ENCODE measurements at regions not wholly inside any gene's neighbourhood (a gene's known extent, or its start where the extent isn't known, plus 50 kb on each side); places are given as distances from the start of the nearest gene placed in this dataset.

DNA sequence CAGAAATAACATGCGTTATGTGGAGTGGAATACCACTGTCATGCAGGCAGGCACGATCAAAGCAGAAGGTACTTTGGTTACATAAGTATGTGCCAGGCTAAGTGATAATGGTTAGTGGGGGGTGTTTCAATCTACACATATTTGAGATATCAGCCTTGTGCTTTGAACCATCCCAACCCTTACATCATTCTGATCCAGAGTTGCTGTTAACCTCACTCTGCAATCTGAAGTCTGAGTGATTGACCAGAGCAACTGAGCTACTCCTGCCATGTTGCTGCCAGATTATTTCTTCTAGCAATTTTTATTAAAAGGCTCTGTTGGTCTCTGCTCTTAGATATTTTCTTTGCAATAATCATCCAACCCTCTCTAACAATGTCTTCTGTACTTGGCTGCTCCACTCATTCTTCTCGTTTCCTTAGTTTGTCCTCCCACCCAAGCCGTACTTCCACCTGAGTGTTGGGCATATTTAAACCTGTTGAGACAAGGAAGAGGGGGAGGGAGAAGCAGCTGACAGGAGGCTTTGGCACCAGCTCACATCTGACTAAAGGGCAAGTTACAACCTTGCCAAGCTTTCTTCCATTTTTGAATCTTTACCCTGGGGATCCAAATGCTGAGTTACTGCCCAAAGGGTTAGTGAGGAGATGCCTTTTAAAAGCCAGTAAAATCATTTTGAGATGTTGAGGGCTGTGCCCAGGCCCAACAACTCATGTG lies 114.1 kb upstream of the SESN3 start (continued):
- TF ChIP-seq, protein P1, sequence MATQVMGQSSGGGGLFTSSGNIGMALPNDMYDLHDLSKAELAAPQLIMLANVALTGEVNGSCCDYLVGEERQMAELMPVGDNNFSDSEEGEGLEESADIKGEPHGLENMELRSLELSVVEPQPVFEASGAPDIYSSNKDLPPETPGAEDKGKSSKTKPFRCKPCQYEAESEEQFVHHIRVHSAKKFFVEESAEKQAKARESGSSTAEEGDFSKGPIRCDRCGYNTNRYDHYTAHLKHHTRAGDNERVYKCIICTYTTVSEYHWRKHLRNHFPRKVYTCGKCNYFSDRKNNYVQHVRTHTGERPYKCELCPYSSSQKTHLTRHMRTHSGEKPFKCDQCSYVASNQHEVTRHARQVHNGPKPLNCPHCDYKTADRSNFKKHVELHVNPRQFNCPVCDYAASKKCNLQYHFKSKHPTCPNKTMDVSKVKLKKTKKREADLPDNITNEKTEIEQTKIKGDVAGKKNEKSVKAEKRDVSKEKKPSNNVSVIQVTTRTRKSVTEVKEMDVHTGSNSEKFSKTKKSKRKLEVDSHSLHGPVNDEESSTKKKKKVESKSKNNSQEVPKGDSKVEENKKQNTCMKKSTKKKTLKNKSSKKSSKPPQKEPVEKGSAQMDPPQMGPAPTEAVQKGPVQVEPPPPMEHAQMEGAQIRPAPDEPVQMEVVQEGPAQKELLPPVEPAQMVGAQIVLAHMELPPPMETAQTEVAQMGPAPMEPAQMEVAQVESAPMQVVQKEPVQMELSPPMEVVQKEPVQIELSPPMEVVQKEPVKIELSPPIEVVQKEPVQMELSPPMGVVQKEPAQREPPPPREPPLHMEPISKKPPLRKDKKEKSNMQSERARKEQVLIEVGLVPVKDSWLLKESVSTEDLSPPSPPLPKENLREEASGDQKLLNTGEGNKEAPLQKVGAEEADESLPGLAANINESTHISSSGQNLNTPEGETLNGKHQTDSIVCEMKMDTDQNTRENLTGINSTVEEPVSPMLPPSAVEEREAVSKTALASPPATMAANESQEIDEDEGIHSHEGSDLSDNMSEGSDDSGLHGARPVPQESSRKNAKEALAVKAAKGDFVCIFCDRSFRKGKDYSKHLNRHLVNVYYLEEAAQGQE (IDR thresholded peaks at IDR 0.05; ENCODE audit: low read depth) = no peak
- no peak for TF ChIP-seq RAD21 (IDR thresholded peaks at IDR 0.05; ENCODE audit: low read depth)

DNA sequence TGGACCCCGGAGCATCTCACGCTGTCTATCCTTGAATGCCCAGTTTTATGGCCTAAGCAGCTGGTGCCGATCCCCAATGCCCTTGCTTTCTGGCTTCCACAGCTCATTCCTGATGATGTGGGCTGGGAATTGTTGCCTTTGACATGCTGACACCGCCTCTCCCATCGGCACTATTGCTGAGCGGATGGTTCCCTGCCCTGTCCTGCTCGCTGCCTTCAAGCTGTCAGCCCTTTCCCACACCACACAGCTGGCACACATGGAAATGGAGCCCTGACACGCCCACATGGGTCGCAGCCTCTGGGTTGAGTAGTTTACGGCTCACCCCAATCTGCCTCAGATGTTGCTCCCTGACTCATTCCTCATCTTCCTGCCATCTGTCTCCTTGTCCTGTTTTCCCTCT lies 110.2 kb upstream of the SESN3 start:
- H3K4me1 ChIP-seq (ENCODE audit: control insufficient read depth in 1 of 2, insufficient read depth in 2 of 2, low read length in 2 of 2) = no peaks in the 10 kb centered on the region
- H3K9me3 ChIP-seq (ENCODE audit: control insufficient read depth in 1 of 2, insufficient read depth in 1 of 2, low read depth in 1 of 2, low read length in 2 of 2) = no peaks in the 10 kb centered on the region
- POLR2A ChIA-PET = no interaction called here
- RAD21 ChIA-PET (ENCODE audit: low non-redundant PET in 1 of 2, low total read pairs in 2 of 2, uncharacterized antibody in 2 of 2, unreplicated experiment in 2 of 2) = no interaction called here
- no peaks in the 10 kb centered on the region for H4K20me1 ChIP-seq (ENCODE audit: insufficient read depth)
- H3K9ac ChIP-seq (ENCODE audit: low read length) = no peak overlapping the region
- intact Hi-C loops (cut with micrococcal nuclease) = no loop called here
- H3K27ac ChIP-seq (ENCODE audit: low read depth, low read length) = no peak overlapping the region
- no peak for TF ChIP-seq YY1 (IDR thresholded peaks at IDR 0.05; ENCODE audit: extremely low read depth, insufficient replicate concordance, low read depth, low read length)
- TF ChIP-seq, protein P2, sequence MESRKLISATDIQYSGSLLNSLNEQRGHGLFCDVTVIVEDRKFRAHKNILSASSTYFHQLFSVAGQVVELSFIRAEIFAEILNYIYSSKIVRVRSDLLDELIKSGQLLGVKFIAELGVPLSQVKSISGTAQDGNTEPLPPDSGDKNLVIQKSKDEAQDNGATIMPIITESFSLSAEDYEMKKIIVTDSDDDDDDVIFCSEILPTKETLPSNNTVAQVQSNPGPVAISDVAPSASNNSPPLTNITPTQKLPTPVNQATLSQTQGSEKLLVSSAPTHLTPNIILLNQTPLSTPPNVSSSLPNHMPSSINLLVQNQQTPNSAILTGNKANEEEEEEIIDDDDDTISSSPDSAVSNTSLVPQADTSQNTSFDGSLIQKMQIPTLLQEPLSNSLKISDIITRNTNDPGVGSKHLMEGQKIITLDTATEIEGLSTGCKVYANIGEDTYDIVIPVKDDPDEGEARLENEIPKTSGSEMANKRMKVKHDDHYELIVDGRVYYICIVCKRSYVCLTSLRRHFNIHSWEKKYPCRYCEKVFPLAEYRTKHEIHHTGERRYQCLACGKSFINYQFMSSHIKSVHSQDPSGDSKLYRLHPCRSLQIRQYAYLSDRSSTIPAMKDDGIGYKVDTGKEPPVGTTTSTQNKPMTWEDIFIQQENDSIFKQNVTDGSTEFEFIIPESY (IDR thresholded peaks at IDR 0.05; ENCODE audit: extremely low read depth, insufficient replicate concordance, low read length) = no peak
- no peak for TF ChIP-seq POLR2A (IDR thresholded peaks at IDR 0.05; ENCODE audit: borderline replicate concordance, extremely low read depth, insufficient read depth, insufficient read length)
- TF ChIP-seq CBX3 (IDR thresholded peaks at IDR 0.05; ENCODE audit: low read depth) = no peak
- no peak for TF ChIP-seq ZNF274 (IDR thresholded peaks at IDR 0.05; ENCODE audit: low read depth, low read length)
- TF ChIP-seq, protein P3, sequence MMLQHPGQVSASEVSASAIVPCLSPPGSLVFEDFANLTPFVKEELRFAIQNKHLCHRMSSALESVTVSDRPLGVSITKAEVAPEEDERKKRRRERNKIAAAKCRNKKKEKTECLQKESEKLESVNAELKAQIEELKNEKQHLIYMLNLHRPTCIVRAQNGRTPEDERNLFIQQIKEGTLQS (IDR thresholded peaks at IDR 0.05) = no peak
- TF ChIP-seq EZH2 (IDR thresholded peaks at IDR 0.05) = no peak
- no peak for TF ChIP-seq ELF1 (IDR thresholded peaks at IDR 0.05; ENCODE audit: borderline replicate concordance, low read depth)
- TF ChIP-seq, protein P1 (IDR thresholded peaks at IDR 0.05; ENCODE audit: low read depth) = no peak
- no peak for TF ChIP-seq SRF (IDR thresholded peaks at IDR 0.05; ENCODE audit: low read depth)
- TF ChIP-seq POLR2AphosphoS5 (IDR thresholded peaks at IDR 0.05; ENCODE audit: low read depth, low read length) = no peak
- H3K36me3 ChIP-seq (ENCODE audit: control insufficient read depth in 1 of 2, insufficient read depth in 2 of 2, low read length in 2 of 2) = no peaks in the 10 kb centered on the region
- no peaks in the 10 kb centered on the region for H3K79me2 ChIP-seq (ENCODE audit: insufficient read depth, low read length)
- DNase-seq (ENCODE audit: low read depth, low spot score) = no peak
- no peak overlapping the region for H2AFZ ChIP-seq (ENCODE audit: low read depth, low read length, poor library complexity, severe bottlenecking)
- H3K4me2 ChIP-seq (ENCODE audit: low read length) = no peak overlapping the region
- H3K4me3 ChIP-seq (replicated peaks in 1 of 2; ENCODE audit: low read depth in 1 of 2, low read length in 2 of 2) = no peak overlapping the region
- H3K9me2 ChIP-seq (ENCODE audit: insufficient read depth) = no peaks in the 10 kb centered on the region
- no TSS peak for BruUV-seq (replicated peaks)
- CTCF ChIA-PET = no interaction called here
- ATAC-seq = no peak
- H3K27me3 ChIP-seq (ENCODE audit: insufficient read depth, low read length) = no peaks in the 10 kb centered on the region

Data from HCT116 (cell line).